K562 (cell line): ENCODE measurements at regions not wholly inside any gene's neighbourhood (a gene's known extent, or its start where the extent isn't known, plus 50 kb on each side); places are given as distances from the start of the nearest gene placed in this dataset.

ENCODE experiments used
- ARID2 ChIP-seq: fragments of 450-650 bp; IDR thresholded peaks from 2 replicates; pipeline ENCODE4 v1.6.1; 2017; ENCODE audit warnings: antibody characterized with exemption, mild to moderate bottlenecking
- IRF1 ChIP-seq: sonication (generic); formaldehyde crosslinking; IDR thresholded peaks from 2 replicates; pipeline ENCODE4 v1.8.0; 2022; ENCODE audit warnings: missing genetic modification reagents, mild to moderate bottlenecking, borderline replicate concordance
- IRF9 ChIP-seq: fragments of 450-650 bp; IDR thresholded peaks from 2 replicates; pipeline ENCODE4 v1.6.1; 2016; ENCODE audit warnings: missing biosample characterization, missing genetic modification characterization
- RFX1 ChIP-seq: fragments of 450-650 bp; IDR thresholded peaks from 2 replicates; pipeline ENCODE4 v1.6.1; 2016; ENCODE audit warnings: mild to moderate bottlenecking, moderate library complexity
- SMARCB1 ChIP-seq: IDR thresholded peaks from 2 replicates; pipeline ENCODE4 v1.6.1; 2011; ENCODE audit warnings: improper control_type of control experiment, low read depth; ENCODE audit not compliant: insufficient read length
- TBP ChIP-seq: optimal IDR thresholded peaks from 2 replicates; pipeline ENCODE3; 2011; ENCODE audit warnings: low read depth, low read length, improper control_type of control experiment
- ZFP36 ChIP-seq: fragments of 150-350 bp; IDR thresholded peaks from 2 replicates; pipeline ENCODE4 v1.6.1; 2018; ENCODE audit warnings: low read length, low read depth; ENCODE audit not compliant: partially characterized antibody

DNA sequence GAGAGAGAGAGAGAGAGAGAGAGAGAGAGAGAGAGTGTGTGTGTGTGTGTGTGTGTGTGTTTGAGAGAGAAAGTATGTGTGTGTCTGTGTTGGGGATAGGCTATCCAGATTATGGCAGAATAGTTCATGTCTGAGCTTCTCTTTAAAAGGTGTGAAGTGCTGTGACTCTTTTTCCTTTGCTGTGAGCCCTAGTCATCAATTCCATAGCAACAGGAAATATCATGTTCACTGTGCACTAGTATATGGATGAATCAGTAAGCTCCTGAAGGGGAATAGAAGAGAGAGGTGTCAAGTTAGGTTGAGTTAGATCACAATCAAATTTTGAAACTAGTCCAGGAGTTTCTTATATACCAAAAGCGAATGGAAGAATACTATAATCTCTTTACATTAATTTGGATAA is 318.7 kb downstream of the RFPL4B start:
- TF ChIP-seq ARID2 (no peak), SMARCB1 (no peak), IRF1 (CRISPR knock-in tag) (no peak), RFX1 (no peak), IRF9 (tag) (no peak), TBP (no peak), ZFP36 (no peak)
